Ascending aorta (tissue), 2 donors: ENCODE measurements at regions not wholly inside any gene's neighbourhood (a gene's known extent, or its start where the extent isn't known, plus 50 kb on each side); places are given as distances from the start of the nearest gene placed in this dataset.

Experiments
- DNase-seq, 2 donors: peaks; one replicate each; pipeline ENCODE4 v3.0.0-alpha.2; 2019; ENCODE audit warnings: low spot score in 2 of 2
- H3K27ac ChIP-seq, 2 donors: fragments of 200-600 bp; sonication (generic); one replicate each; pipeline ENCODE4 v1.5.1; 2016 to 2017; ENCODE audit warnings: mild to moderate bottlenecking in 1 of 2
- H3K27me3 ChIP-seq: fragments of 200-600 bp; sonication (generic); one replicate; pipeline ENCODE4 v1.5.1; 2017
- H3K36me3 ChIP-seq, 2 donors: fragments of 200-600 bp; sonication (generic); one replicate each; pipeline ENCODE4 v1.5.1; 2016
- H3K4me1 ChIP-seq, 2 donors: fragments of 200-600 bp; sonication (generic); one replicate each; pipeline ENCODE4 v1.5.1; 2016 to 2017; ENCODE audit warnings: mild to moderate bottlenecking in 1 of 2
- H3K4me3 ChIP-seq, 2 donors: fragments of 200-600 bp; sonication (generic); one replicate each; pipeline ENCODE4 v1.5.1; 2016 to 2017; ENCODE audit warnings: mild to moderate bottlenecking in 1 of 2
- H3K9me3 ChIP-seq, 2 donors: fragments of 200-600 bp; sonication (generic); one replicate each; pipeline ENCODE4 v1.5.1; 2016
- CTCF ChIP-seq, 3 experiments: fragments of 200-600 bp in 2 of 3; fragments of 450-650 bp in 1 of 3; sonication (generic) in 2 of 3; IDR thresholded peaks; one replicate each; pipeline ENCODE4 v1.5.1; 2016 to 2019; ENCODE audit warnings: antibody characterized with exemption in 3 of 3, mild to moderate bottlenecking in 1 of 3, moderate library complexity in 1 of 3
- intact Hi-C: fragments of 100-400 bp; cut with DNase I; formaldehyde crosslinking; loops from one replicate; pipeline ENCODE4 v1.15.1; 2023

DNA sequence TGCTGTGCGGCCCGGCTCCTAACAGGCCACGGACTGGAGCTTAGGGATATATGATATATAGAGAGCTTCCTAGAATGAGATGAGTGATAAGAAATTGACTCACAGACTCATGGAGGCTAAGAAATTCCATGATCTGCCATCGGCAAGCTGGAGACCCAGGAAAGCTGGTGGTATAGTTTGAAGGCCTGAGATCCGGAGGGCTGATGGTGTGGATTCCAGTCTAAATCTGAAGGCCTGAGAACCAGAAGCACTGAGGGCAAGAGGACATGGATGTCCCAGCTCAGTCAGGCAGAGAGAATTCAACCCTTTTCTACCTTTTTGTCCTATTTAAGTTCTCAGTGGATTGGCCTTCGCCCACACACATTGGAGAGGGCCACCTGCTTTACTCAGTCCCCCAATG is 564.8 kb downstream of the TBC1D22A start:
- no peak for DNase-seq
- H3K36me3 ChIP-seq = no peaks in the 10 kb centered on the region
- no peak overlapping the region for H3K4me3 ChIP-seq
- intact Hi-C loops = no loop called here
- TF ChIP-seq CTCF (IDR thresholded peaks at IDR 0.05) = no peak
- H3K9me3 ChIP-seq = no peaks in the 10 kb centered on the region
- no peaks in the 10 kb centered on the region for H3K4me1 ChIP-seq
- no peaks in the 10 kb centered on the region for H3K27me3 ChIP-seq
- no peak overlapping the region for H3K27ac ChIP-seq

- intact Hi-C loops = no loop called here
These were observed 562.8 kb downstream of the TBC1D22A start for GRCh38 chr22:47325249-47325648.

GRCh38 chr22:47324435-47324990 is 562.1 kb downstream of the TBC1D22A start:
- no peaks in the 10 kb centered on the region for H3K36me3 ChIP-seq
- no peak for TF ChIP-seq CTCF (IDR thresholded peaks at IDR 0.05)
- DNase-seq = no peak
- no peaks in the 10 kb centered on the region for H3K27me3 ChIP-seq
- peaks cover 0 to 12% of the 10 kb centered on the region in 2 donors for H3K9me3 ChIP-seq
- H3K4me1 ChIP-seq = no peaks in the 10 kb centered on the region
- no peak overlapping the region for H3K27ac ChIP-seq
- intact Hi-C loops = no loop called here
- H3K4me3 ChIP-seq = no peak overlapping the region

More at GRCh38 chr22:47325249-47325648, 562.8 kb downstream of the TBC1D22A start:
- no peaks in the 10 kb centered on the region for H3K36me3 ChIP-seq
- H3K4me3 ChIP-seq = no peak overlapping the region
- no peak for TF ChIP-seq CTCF (IDR thresholded peaks at IDR 0.05)
- no peaks in the 10 kb centered on the region for H3K27me3 ChIP-seq
- no peaks in the 10 kb centered on the region for H3K4me1 ChIP-seq
- H3K27ac ChIP-seq = no peak overlapping the region
- no peak for DNase-seq
- peaks cover 0 to 10% of the 10 kb centered on the region in 2 donors for H3K9me3 ChIP-seq

GRCh38 chr22:47323518-47323917 is 561.1 kb downstream of the TBC1D22A start:
- Histone ChIP-seq H3K27me3 (no peaks in the 10 kb centered on the region), H3K4me3 (no peak overlapping the region), H3K36me3 (no peaks in the 10 kb centered on the region), H3K27ac (no peak overlapping the region), H3K9me3 (peaks cover 0 to 12% of the 10 kb centered on the region in 2 donors), H3K4me1 (no peaks in the 10 kb centered on the region)
- no peak for TF ChIP-seq CTCF (IDR thresholded peaks at IDR 0.05)
- intact Hi-C loops = no loop called here
- no peak for DNase-seq

DNA sequence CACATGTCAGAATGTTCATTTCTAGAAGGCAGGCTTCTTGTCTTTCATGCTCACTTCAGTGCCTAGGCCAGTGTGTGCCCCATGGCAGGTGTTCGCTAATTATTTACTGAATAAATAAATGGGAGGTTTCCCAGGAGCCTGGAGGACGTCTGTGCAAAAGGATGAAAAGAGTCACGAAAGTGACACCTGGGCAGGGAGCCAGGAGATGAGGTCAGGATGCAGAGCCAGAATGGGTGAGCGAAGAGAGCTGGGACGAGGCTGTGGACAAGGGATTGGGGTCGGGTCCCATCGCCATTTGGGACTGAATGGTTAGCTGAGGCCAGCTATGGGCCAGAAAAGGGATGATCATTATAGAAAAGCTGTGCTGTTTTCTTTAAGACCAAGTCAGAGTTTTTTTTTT is 560.4 kb downstream of the TBC1D22A start:
- DNase-seq = no peak
- Histone ChIP-seq H3K4me3 (no peak overlapping the region), H3K27ac (no peak overlapping the region), H3K4me1 (no peaks in the 10 kb centered on the region), H3K27me3 (no peaks in the 10 kb centered on the region), H3K36me3 (no peaks in the 10 kb centered on the region), H3K9me3 (peaks cover 0 to 12% of the 10 kb centered on the region in 2 donors)
- intact Hi-C loops = no loop called here
- TF ChIP-seq CTCF (IDR thresholded peaks at IDR 0.05) = no peak

DNA sequence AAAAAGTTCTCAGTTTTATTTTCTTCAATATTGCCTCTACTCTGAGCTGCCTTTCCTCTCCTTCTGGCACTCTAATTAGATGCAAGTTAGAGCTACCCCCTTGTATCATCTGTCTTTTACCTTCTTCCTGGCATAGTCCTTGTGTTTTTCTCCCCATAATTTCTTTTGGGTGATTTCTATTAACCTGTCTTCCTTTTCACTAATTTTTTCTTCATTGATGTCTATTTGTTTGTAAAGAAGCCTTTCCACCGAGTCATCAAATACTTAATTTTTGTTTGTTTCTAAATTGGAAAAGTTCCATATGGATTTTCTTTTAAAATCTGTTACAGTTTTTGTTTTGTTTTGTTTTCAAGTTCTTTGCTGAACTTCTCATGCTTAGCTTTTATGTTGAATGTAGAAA is 558.1 kb downstream of the TBC1D22A start:
- Histone ChIP-seq H3K36me3 (no peaks in the 10 kb centered on the region), H3K27me3 (no peaks in the 10 kb centered on the region), H3K9me3 (peaks cover 0 to 12% of the 10 kb centered on the region in 2 donors), H3K27ac (no peak overlapping the region), H3K4me1 (no peaks in the 10 kb centered on the region), H3K4me3 (no peak overlapping the region)
- no peak for TF ChIP-seq CTCF (IDR thresholded peaks at IDR 0.05)
- intact Hi-C loops = no loop called here
- DNase-seq = no peak
